OCI-LY1 (cell line): ENCODE measurements at regions not wholly inside any gene's neighbourhood (a gene's known extent, or its start where the extent isn't known, plus 50 kb on each side); places are given as distances from the start of the nearest gene placed in this dataset.

Source experiments
- H2AFZ ChIP-seq: fragments of 200-600 bp; sonication (generic), shearing (Covaris generic); 2 replicates; pipeline ENCODE4 v1.6.0; 2014; ENCODE audit warnings: antibody characterized with exemption, mild to moderate bottlenecking, low read length
- H3F3A ChIP-seq: fragments of 200-600 bp; sonication (generic), shearing (Covaris generic); 2 replicates; pipeline ENCODE4 v1.6.0; 2014; ENCODE audit warnings: mild to moderate bottlenecking, antibody characterized with exemption, low read length, moderate library complexity; ENCODE audit not compliant: insufficient read depth
- H3K27ac ChIP-seq: fragments of 200-600 bp; sonication (generic); 2 replicates; pipeline ENCODE4 v1.5.1; 2014; ENCODE audit warnings: low read length, mixed run types, mild to moderate bottlenecking, low read depth; ENCODE audit not compliant: poor library complexity, severe bottlenecking
- H3K27me3 ChIP-seq: fragments of 200-600 bp; sonication (generic); 2 replicates; pipeline ENCODE4 v1.6.0; 2014; ENCODE audit warnings: antibody characterized with exemption, mild to moderate bottlenecking, low read length, moderate library complexity; ENCODE audit not compliant: insufficient read depth
- H3K36me3 ChIP-seq: fragments of 200-600 bp; sonication (generic); 2 replicates; pipeline ENCODE4 v1.6.1; 2014; ENCODE audit warnings: mild to moderate bottlenecking, antibody characterized with exemption, low read length, moderate library complexity, mixed read lengths; ENCODE audit not compliant: insufficient read depth
- H3K4me1 ChIP-seq: fragments of 200-600 bp; sonication (generic); 2 replicates; pipeline ENCODE4 v1.5.1; 2014; ENCODE audit warnings: mild to moderate bottlenecking, low read length, moderate library complexity; ENCODE audit not compliant: insufficient read depth, severe bottlenecking
- H3K4me2 ChIP-seq: fragments of 200-600 bp; sonication (generic), shearing (Covaris generic); 2 replicates; pipeline ENCODE4 v1.6.1; 2014; ENCODE audit warnings: low read length
- H3K4me3 ChIP-seq: fragments of 200-600 bp; sonication (generic); 2 replicates; pipeline ENCODE4 v1.5.1; 2014; ENCODE audit warnings: low read length, low read depth, mild to moderate bottlenecking, mixed read lengths; ENCODE audit not compliant: poor library complexity, severe bottlenecking
- H3K79me2 ChIP-seq: fragments of 200-600 bp; shearing (Covaris generic); 2 replicates; pipeline ENCODE4 v1.6.1; 2016; ENCODE audit warnings: mixed run types, low read length, mixed read lengths; ENCODE audit not compliant: insufficient read depth
- H3K9ac ChIP-seq: fragments of 200-600 bp; sonication (generic), shearing (Covaris generic); 2 replicates; pipeline ENCODE4 v1.6.1; 2014; ENCODE audit warnings: mild to moderate bottlenecking, low read length, mixed read lengths
- H3K9me2 ChIP-seq: fragments of 200-600 bp; sonication (generic), shearing (Covaris generic); 2 replicates; pipeline ENCODE4 v1.6.1; 2014; ENCODE audit warnings: low read depth, mild to moderate bottlenecking, low read length, mixed read lengths
- H3K9me3 ChIP-seq: fragments of 200-600 bp; shearing (Covaris generic); 2 replicates; pipeline ENCODE4 v1.6.1; 2014; ENCODE audit warnings: low read length, mixed read lengths
- H4K20me1 ChIP-seq: fragments of 200-600 bp; sonication (generic), shearing (Covaris generic); 2 replicates; pipeline ENCODE4 v1.6.0; 2016; ENCODE audit warnings: mild to moderate bottlenecking, low read length; ENCODE audit not compliant: insufficient read depth
- EZH2 ChIP-seq: fragments of 200-600 bp; sonication (generic), shearing (Covaris generic); IDR thresholded peaks from 2 replicates; pipeline ENCODE4 v1.8.0; 2017; ENCODE audit warnings: borderline replicate concordance, mixed run types, mild to moderate bottlenecking, antibody characterized with exemption, low read length, moderate library complexity, mixed read lengths
- TF ChIP-seq, protein P1 (sequence below): fragments of 200-600 bp; sonication (generic), shearing (Covaris generic); IDR thresholded peaks from 2 replicates; pipeline ENCODE4 v1.5.1; 2017; ENCODE audit warnings: mild to moderate bottlenecking, antibody characterized with exemption, low read length, moderate library complexity, mixed read lengths

DNA sequence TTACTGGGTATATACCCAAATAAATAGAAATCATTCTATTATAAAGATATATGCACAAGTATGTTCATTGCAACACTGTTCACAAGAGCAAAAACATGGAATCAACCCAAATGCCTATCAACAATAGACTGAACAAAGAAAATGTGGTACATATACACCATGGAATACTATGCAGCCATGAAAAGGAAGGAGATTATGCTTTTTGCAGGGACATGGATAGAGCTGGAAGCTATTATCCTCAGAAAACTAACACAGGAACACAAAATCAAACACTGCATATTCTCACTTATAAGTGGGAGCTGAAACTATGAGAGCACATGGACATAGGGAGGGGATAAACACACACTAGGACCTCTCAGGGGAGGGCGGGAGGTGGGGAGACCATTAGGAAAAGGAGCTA lies 298.4 kb upstream of the CDH9 start:
- Histone ChIP-seq H4K20me1 (no peaks in the 10 kb centered on the region), H3K4me3 (no peak overlapping the region), H3K9ac (no peak overlapping the region), H3K4me2 (no peak overlapping the region), H3F3A (no peaks in the 10 kb centered on the region), H3K36me3 (no peaks in the 10 kb centered on the region), H3K79me2 (no peaks in the 10 kb centered on the region), H3K27ac (no peak overlapping the region), H3K9me3 (no peaks in the 10 kb centered on the region), H3K4me1 (no peaks in the 10 kb centered on the region), H3K27me3 (no peaks in the 10 kb centered on the region), H2AFZ (no peak overlapping the region), H3K9me2 (no peaks in the 10 kb centered on the region; the same call in 1 of the 2 replicates)
- TF ChIP-seq, protein P1, sequence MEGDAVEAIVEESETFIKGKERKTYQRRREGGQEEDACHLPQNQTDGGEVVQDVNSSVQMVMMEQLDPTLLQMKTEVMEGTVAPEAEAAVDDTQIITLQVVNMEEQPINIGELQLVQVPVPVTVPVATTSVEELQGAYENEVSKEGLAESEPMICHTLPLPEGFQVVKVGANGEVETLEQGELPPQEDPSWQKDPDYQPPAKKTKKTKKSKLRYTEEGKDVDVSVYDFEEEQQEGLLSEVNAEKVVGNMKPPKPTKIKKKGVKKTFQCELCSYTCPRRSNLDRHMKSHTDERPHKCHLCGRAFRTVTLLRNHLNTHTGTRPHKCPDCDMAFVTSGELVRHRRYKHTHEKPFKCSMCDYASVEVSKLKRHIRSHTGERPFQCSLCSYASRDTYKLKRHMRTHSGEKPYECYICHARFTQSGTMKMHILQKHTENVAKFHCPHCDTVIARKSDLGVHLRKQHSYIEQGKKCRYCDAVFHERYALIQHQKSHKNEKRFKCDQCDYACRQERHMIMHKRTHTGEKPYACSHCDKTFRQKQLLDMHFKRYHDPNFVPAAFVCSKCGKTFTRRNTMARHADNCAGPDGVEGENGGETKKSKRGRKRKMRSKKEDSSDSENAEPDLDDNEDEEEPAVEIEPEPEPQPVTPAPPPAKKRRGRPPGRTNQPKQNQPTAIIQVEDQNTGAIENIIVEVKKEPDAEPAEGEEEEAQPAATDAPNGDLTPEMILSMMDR: no peak
- TF ChIP-seq EZH2: no peak

DNA sequence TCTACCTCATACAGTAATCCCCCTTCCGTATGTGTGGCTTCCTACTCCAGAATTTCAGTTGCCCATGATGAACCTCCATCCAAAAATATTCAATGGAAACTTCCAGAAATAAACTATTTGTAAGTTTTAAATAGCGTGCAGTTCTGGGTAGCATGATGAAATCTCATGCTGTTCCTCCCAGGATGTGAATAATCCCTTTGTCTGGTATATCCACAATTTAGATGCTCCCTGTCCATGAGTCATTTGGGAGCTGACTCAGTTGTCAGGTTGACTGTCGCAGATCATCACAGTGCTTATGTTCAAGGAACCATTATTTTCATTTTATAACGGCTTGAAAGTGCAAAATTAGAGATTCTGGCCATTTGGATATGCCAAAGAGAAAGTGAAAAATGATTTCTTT lies 290.1 kb upstream of the CDH9 start:
- no peak overlapping the region for H3K9ac ChIP-seq
- H2AFZ ChIP-seq: no peak overlapping the region
- H3K9me2 ChIP-seq: no peaks in the 10 kb centered on the region
- no peaks in the 10 kb centered on the region for H3K9me3 ChIP-seq
- no peaks in the 10 kb centered on the region for H3K27me3 ChIP-seq
- H3K4me2 ChIP-seq: no peak overlapping the region
- no peaks in the 10 kb centered on the region for H3F3A ChIP-seq
- H3K4me1 ChIP-seq: no peaks in the 10 kb centered on the region
- TF ChIP-seq, protein P1: no peak
- TF ChIP-seq EZH2: no peak
- H3K27ac ChIP-seq: no peak overlapping the region
- no peaks in the 10 kb centered on the region for H3K79me2 ChIP-seq
- no peaks in the 10 kb centered on the region for H4K20me1 ChIP-seq
- H3K4me3 ChIP-seq: no peak overlapping the region
- no peaks in the 10 kb centered on the region for H3K36me3 ChIP-seq

DNA sequence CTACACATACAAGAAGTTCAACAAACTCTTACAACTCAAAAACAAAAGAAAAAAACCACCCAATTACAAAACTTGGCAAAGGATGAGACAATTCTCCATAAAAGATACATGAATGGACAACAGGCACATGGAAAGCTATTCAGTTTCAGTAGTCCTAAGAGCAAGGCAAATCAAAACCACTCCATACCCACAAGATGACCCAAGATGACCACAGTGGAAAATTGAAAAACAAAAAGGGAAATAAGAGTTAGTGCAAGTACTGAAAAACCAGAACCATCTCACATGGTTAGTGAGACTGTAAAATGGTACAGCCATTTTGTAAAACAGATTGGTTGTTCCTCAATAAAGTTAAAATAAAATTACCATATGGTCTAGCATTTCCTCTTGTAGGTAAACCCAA lies 287.1 kb upstream of the CDH9 start:
- TF ChIP-seq, protein P1: no peak
- no peak for TF ChIP-seq EZH2
- H3K36me3 ChIP-seq: no peaks in the 10 kb centered on the region
- H3K4me3 ChIP-seq: no peak overlapping the region
- H3K9ac ChIP-seq: no peak overlapping the region
- H3K9me2 ChIP-seq: no peaks in the 10 kb centered on the region
- no peaks in the 10 kb centered on the region for H3K4me1 ChIP-seq
- no peaks in the 10 kb centered on the region for H3K27me3 ChIP-seq
- H3K9me3 ChIP-seq: no peaks in the 10 kb centered on the region
- no peak overlapping the region for H3K27ac ChIP-seq
- no peaks in the 10 kb centered on the region for H4K20me1 ChIP-seq
- no peak overlapping the region for H2AFZ ChIP-seq
- H3K4me2 ChIP-seq: no peak overlapping the region
- no peaks in the 10 kb centered on the region for H3F3A ChIP-seq
- H3K79me2 ChIP-seq: no peaks in the 10 kb centered on the region
